ENCODE measurements at regions not wholly inside any gene's neighbourhood (a gene's known extent, or its start where the extent isn't known, plus 50 kb on each side); places are given as distances from the start of the nearest gene placed in this dataset.

- Histone ChIP-seq H4K91ac (replicated peaks; ENCODE audit: insufficient read length, low read length) (no peak overlapping the region), H4K5ac (ENCODE audit: insufficient read length, low read depth, low read length) (no peak overlapping the region), H3K4me3 (ENCODE audit: extremely low read depth in 1 of 4, insufficient read depth in 2 of 4, low read depth in 3 of 4, low read length in 4 of 4) (no peak overlapping the region), H3K79me1 (ENCODE audit: low read depth, low read length) (no peaks in the 10 kb centered on the region), H2AFZ (ENCODE audit: low read length) (no peak overlapping the region), H3K27ac (ENCODE audit: low read depth, low read length) (no peak overlapping the region), H2BK12ac (ENCODE audit: low read depth, low read length) (peak overlapping the region; percentile 88; the same call in 1 of the 2 replicates), H3K36me3 (ENCODE audit: control insufficient read depth in 2 of 4, insufficient read depth in 4 of 4, low read length in 3 of 4) (no peaks in the 10 kb centered on the region), H3K56ac (replicated peaks; ENCODE audit: insufficient read length, low read depth, low read length) (no peak overlapping the region), H4K8ac (ENCODE audit: extremely low read depth, insufficient read depth, low read length) (no peak overlapping the region), H2AK5ac (ENCODE audit: low read depth, low read length) (0 out of 2 replicates have a peak overlapping the region, but pooled peaks have one; percentile 96), H3K4me2 (ENCODE audit: insufficient read depth in 1 of 2, low read depth in 2 of 2, low read length in 2 of 2) (no peak overlapping the region), H2BK15ac (ENCODE audit: low read length) (no peak overlapping the region), H3K23me2 (ENCODE audit: low read depth, low read length) (no peaks in the 10 kb centered on the region), H3K9me3 (ENCODE audit: insufficient read depth in 2 of 2, low read depth in 1 of 2, low read length in 1 of 2) (no peaks in the 10 kb centered on the region), H2BK5ac (ENCODE audit: low read depth, low read length) (0 out of 2 replicates have a peak overlapping the region, but pooled peaks have one; percentile 27), H3K23ac (ENCODE audit: insufficient read length) (no peak overlapping the region), H3K27me3 (replicated peaks in 1 of 4; ENCODE audit: control insufficient read depth in 3 of 4, extremely low read depth in 1 of 4, insufficient read depth in 3 of 4, low read length in 3 of 4) (peaks cover 0 to 2% (median 0%) of the 10 kb centered on the region in 4 experiments; a peak in 1 of 7 replicates), H2BK20ac (ENCODE audit: low read length) (no peak overlapping the region), H3K14ac (ENCODE audit: insufficient read length) (no peak overlapping the region), H4K20me1 (replicated peaks in 1 of 2; ENCODE audit: control insufficient read depth in 1 of 2, insufficient read depth in 2 of 2, low read length in 2 of 2) (no peaks in the 10 kb centered on the region), H3K4ac (replicated peaks; ENCODE audit: insufficient read length, low read depth, low read length) (no peak overlapping the region), H2BK120ac (replicated peaks; ENCODE audit: low read depth, low read length) (no peak overlapping the region), H3K9ac (replicated peaks in 1 of 4; ENCODE audit: extremely low read depth in 1 of 4, low read depth in 3 of 4, low read length in 3 of 4) (no peak overlapping the region), H3K79me2 (ENCODE audit: control insufficient read depth in 1 of 2, insufficient read depth in 2 of 2, low read length in 2 of 2) (no peaks in the 10 kb centered on the region), H3K18ac (ENCODE audit: extremely low read depth, low read length) (no peak overlapping the region), H3K4me1 (replicated peaks in 1 of 4; ENCODE audit: control insufficient read depth in 3 of 4, insufficient read depth in 4 of 4, low read length in 3 of 4) (peaks cover 0 to 11% (median 9%) of the 10 kb centered on the region in 4 experiments; a peak in 5 of 7 replicates)
- 93% methylated on average over 15 of the region's 15 CpGs; no CpG with 5 or more reads in 1 of the 2 experiments for WGBS, 2 experiments (ENCODE audit: extremely low coverage in 1 of 2, insufficient coverage in 1 of 2, insufficient read length in 1 of 2, insufficient replicate concordance in 2 of 2, low coverage in 1 of 2, low lambda C conversion rate in 2 of 2, missing lambda C conversion rate in 1 of 2)
- ChIA-PET CTCF (ENCODE audit: partially characterized antibody) (interaction anchor here (1.1 to 2.3 kb wide), 5 partner anchors 10 to 432 kb away, joined by 3 to 8 read pairs (median 6); no protein-coding TSS in a partner anchor), POLR2A (ENCODE audit: partially characterized antibody) (no interaction called here)
- FAIRE-seq (no peak), DNase-seq (ENCODE audit: low read depth in 1 of 2, low spot score in 2 of 2) (no peak)
- TF ChIP-seq TAF7 (optimal IDR thresholded peaks at IDR 0.05; ENCODE audit: borderline replicate concordance, low read depth, low read length) (no peak), BCL11A (IDR thresholded peaks at IDR 0.05; ENCODE audit: low read depth in 2 of 2, low read length in 2 of 2) (no peak), TEAD4 (IDR thresholded peaks at IDR 0.05; ENCODE audit: low read depth, low read length) (no peak), EGR1 (IDR thresholded peaks at IDR 0.05; ENCODE audit: borderline replicate concordance, low read depth, low read length) (no peak), TBP (IDR thresholded peaks at IDR 0.05; ENCODE audit: low read depth, low read length) (no peak), SP4 (IDR thresholded peaks at IDR 0.05; ENCODE audit: low read length) (no peak), SUZ12 (IDR thresholded peaks at IDR 0.05; ENCODE audit: low read length) (no peak), NANOG (IDR thresholded peaks at IDR 0.05; ENCODE audit: insufficient read depth, low read depth, low read length, poor library complexity, severe bottlenecking) (no peak), GTF2F1 (IDR thresholded peaks at IDR 0.05; ENCODE audit: borderline replicate concordance, low read depth, low read length) (no peak), JUND (IDR thresholded peaks at IDR 0.05; ENCODE audit: low read length) (no peak), POLR2AphosphoS5 (IDR thresholded peaks at IDR 0.05; ENCODE audit: low read depth, low read length) (no peak), SAP30 (IDR thresholded peaks at IDR 0.05; ENCODE audit: insufficient read depth, insufficient replicate concordance, low read length) (no peak)
Measured at GRCh38 chr1:10957133-10957532, 55.3 kb upstream of the TARDBP start.

All from H1 (cell line).